ENCODE measurements at regions not wholly inside any gene's neighbourhood (a gene's known extent, or its start where the extent isn't known, plus 50 kb on each side); places are given as distances from the start of the nearest gene placed in this dataset.
"Not testable (repeated sequence)": the region's sequence is repeated elsewhere in the genome, so short reads cannot be mapped to it uniquely, and the experiment has no call there.

GRCh38 chr10:52540479-52540984 lies 226.5 kb downstream of the DKK1 start:
- DNase-seq (ENCODE audit: low read depth), result no peak

DNA sequence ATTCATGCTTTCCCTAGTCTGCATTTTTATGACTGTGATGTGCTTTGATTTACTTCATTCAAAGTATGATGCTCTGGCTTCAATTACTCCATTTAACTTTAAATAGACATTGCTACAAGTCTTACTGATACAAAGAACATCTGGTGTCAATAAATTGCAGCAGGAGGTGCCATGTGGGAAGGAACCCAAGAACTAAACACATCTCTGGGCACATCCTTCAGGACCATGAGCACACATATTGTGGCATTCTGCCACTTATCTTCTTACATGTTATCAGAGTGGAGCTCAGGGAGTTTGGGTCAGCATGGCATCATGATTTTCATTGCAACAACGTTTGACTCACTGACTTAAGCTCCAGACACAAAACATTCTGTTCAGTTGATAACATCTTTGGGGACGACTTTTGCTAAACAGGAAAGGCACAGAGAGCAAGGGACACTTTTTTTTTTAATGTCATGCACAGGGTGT lies 227.0 kb downstream of the DKK1 start:
- peak; percentile 73 for DNase-seq (ENCODE audit: low read depth)

DNA sequence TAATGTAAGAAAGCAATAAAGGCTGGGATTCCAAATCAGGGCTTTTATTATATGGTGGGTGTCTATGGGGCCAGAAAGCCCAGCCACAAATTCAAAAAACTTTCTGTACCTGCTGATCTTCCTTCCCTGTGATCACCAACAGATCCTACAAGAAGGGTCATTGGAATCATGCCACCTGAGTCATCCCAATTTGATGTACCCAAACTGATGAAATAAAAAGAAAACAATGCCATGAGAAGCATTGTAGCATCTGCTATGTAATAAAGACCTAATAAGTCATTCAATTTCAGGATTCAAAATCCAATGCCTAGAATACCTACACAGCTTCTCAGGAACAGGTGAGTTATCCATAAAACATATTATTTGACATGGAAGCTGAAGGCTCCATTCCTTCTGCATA lies 228.8 kb downstream of the DKK1 start:
- peak; percentile 30 for DNase-seq (ENCODE audit: low read depth)

DNA sequence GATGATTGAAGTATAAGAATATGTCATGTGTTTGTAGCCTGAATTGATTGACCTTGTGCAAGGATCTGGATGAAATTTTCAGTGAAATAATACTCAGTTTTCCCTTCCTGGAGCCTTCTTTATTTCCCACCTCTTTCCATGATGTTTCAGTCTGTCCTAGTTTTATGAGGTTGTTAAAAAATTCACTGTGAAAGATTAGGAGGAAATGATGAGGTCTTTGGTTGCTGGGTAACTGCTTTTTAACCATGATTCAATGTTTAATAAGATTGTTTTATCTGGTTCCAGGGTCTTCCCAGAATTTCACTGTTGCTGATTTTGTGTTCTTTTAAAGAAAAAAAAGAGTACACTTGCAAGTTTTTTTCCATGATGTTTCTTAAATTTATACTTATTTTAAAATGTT lies 221.5 kb downstream of the MBL2 start:
- DNase-seq (ENCODE audit: low read depth), result peak; percentile 27

DNA sequence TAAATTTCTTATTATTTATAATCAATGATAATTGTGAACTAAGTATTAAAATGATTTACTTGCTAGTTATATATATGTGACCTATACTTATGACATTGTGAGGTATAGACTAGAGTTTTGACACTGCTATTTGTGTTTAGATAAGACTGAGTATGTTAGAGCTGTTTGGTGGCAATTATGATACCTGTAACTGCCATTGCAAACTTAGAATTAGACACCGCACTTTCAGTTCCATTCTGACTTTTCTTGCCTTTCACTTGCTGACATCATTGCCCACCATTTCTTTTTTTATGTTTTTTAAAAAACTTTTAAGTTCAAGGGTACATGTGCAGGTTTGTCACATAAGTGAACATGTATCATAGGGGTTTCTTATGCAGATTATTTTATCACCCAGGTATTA lies 214.5 kb downstream of the MBL2 start:
- no peak for DNase-seq (ENCODE audit: low read depth)

GRCh38 chr10:52561322-52561721 lies 211.3 kb downstream of the MBL2 start:
- DNase-seq (ENCODE audit: low read depth), result no peak

- peak; percentile 32 for DNase-seq (ENCODE audit: low read depth)
Measured at GRCh38 chr10:52563360-52563759, 209.2 kb downstream of the MBL2 start.

- DNase-seq (ENCODE audit: low read depth), result peak; percentile 70
Measured at GRCh38 chr10:52566471-52567246, 205.9 kb downstream of the MBL2 start.

DNA sequence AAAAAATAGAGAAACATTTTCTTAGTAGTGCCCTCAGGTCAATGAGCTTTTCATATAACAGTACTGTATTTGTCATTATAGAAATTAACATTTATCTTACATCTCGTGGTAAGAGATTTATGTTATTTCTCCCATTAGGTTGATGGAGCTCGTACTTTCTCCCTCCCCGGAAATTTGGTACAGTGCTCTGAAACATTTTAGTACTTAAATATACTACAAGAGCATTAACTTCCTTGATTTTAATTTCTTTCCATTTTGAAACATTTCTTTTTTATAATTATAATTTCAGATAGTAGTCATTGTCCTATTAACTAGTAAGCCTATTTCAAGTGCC lies 205.4 kb downstream of the MBL2 start:
- no peak for DNase-seq (ENCODE audit: low read depth)

DNA sequence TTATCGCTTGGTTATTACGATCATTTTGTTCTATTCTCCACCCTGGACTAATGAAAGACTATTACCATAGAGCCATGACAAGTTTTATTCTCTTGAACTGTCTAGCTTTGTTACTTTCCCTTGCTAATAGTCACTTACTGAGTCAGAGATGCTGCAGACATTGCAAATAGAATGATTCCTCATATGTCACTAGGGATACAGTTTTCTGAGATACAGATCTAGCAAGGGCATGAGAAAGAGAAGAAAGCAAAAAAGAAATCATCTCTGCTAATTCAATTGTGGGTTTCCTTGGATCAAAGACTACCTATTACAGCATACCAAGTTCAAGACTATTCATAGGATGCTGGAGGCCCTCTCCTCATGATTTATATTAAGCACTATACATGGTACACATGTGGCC lies 204.3 kb downstream of the MBL2 start:
- DNase-seq (ENCODE audit: low read depth), result peak; percentile 58

GRCh38 chr10:52570490-52570889 lies 202.1 kb downstream of the MBL2 start:
- DNase-seq (ENCODE audit: low read depth), result no peak

GRCh38 chr10:52571018-52571417 lies 201.6 kb downstream of the MBL2 start:
- peak; percentile 29 for DNase-seq (ENCODE audit: low read depth)

- DNase-seq (ENCODE audit: low read depth), result no peak
Measured at GRCh38 chr10:52571516-52572182, 200.9 kb downstream of the MBL2 start.

DNA sequence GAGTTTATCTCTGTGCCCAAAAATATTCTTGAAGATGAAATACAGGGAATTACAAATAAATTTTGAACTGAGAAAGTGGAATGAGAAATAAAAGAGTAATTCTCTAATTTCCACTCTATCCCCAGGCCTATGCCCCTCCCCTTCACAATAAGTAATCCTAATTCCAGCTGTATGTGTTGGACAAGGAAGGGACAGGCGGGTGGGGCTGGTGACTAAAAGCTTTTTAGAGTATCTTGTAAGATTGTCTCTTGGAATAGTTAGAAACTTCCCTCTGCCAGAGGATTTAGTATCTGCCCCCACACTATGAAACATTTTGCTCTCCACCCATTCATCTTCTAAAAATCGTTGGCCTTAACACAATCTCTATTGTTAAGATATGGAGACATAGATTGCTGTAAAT lies 199.2 kb downstream of the MBL2 start:
- DNase-seq (ENCODE audit: low read depth), result no peak

DNA sequence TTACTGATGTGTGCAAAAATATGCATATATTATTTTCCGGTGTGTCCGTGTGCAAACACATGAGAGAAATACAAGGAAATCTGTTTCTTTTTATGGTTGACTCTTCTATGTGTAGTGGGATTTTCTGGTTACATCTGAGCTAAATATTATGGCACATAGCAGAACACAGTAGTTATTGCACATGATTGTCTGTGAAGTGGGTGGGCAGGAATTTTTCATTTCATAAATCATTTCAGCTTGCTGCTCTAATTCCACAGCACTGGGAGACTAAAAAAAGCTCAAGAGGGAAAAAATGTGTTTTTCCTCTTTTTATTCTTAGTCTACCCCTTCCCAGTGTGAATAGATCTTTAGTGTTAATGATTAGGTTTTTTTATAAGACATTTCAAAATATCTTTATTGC lies 197.9 kb downstream of the MBL2 start:
- no peak for DNase-seq (ENCODE audit: low read depth)

- DNase-seq (ENCODE audit: low read depth), result no peak
Measured at GRCh38 chr10:52577047-52577446, 195.5 kb downstream of the MBL2 start.

DNA sequence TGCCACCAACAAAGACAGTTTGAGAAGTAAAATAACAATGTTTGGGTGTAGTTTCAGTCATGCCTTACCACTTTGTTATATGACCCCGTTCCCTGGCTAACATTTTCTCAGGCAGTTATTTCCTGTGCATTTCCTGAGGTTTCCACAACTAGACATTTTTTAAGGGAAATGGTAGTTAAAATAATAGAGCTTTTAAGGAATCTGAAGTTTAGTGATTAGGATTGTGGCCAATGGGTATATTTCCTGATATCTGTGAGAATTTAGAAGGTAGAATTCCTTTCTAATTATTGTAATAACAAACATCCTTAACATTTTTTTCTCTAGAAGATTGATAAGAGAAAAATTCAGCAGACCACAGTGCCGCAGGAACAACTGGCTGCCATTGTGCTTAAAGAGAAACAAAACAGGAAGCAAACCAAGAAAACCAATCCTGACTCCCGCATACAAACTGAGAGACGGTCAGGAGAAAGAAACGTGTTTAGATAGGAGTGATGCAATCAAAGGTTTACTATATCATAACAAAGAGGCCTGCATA lies 193.6 kb downstream of the MBL2 start:
- peak; percentile 57 for DNase-seq (ENCODE audit: low read depth)

GRCh38 chr10:52581636-52582035 lies 190.9 kb downstream of the MBL2 start:
- not testable (repeated sequence) for DNase-seq (ENCODE audit: low read depth)

DNA sequence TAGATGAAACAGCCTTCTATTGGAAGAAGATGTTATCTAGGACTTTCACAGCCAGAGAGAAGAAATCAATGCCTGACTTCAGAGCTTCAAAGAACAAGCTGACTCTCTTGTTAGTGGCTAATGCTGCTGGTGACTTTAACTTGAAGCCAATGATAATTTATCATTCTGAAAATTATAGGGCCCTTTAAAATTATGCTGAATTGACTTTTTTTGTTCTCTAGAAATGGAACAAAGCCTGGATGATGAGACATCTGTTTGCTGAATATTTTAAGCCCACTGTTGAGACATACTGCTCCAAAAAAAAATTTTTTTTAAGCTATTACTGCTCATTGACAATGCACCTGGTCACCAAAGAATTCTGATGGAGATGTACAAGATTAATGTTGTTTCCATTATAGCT lies 189.2 kb downstream of the MBL2 start:
- no peak for DNase-seq (ENCODE audit: low read depth)

GRCh38 chr10:52586710-52587109 lies 185.9 kb downstream of the MBL2 start:
- no peak for DNase-seq (ENCODE audit: low read depth)

DNA sequence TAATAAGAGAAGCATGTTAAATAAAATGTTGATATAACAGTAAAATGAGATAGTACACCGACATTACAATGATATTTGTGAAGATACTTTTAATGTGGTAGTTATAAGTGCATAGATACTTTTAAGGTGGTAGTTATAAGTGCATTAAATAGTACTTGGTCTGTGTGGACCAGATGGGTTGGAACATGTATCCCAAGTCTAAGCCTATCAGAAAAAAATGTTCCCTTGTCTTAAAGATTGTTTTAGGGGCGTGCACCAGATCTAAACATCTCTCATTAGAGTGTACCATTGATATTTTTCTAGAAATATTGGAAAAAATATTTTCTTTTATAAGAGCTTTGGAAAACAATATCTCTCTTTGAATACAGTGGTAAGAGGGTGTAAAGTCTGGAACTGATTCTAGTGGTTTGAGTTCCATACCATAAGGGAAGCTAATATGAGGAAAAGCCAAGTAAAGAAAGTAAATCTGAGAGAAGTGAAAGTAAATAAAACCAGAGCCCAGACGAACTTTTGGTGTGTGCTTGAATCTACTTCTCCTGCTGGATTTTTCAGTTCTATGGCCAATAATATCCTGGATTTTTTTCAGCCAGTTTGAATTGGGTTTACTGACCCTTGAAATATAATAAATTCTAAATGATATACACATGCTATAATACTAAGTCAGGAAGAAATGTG lies 175.3 kb downstream of the MBL2 start:
- peak; percentile 17 for DNase-seq (ENCODE audit: low read depth)

DNA sequence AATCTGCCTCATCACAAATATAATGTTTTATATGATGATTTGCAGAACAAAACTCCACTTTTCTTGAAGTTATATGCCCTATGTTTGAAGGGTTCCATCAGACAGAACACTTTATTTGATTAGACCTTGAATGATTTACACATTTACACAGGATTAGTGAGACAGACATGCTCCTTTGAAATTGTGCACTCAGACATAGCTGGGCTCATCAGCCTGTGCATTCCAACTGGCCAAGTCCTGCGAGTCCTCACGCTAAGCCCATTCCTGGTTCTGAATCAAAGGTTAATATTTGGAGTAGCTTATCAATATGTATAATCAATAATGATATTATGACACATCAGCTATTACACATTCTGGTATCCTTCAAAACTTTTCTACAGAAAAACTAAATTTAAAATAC lies 173.6 kb downstream of the MBL2 start:
- no peak for DNase-seq (ENCODE audit: low read depth)

Data from EH (cell line).